Adipocyte (in vitro differentiated cells): ENCODE measurements at regions not wholly inside any gene's neighbourhood (a gene's known extent, or its start where the extent isn't known, plus 50 kb on each side); places are given as distances from the start of the nearest gene placed in this dataset.
"Not testable (repeated sequence)": the region's sequence is repeated elsewhere in the genome, so short reads cannot be mapped to it uniquely, and the experiment has no call there.

Source experiments
- DNase-seq: peaks from one replicate; pipeline ENCODE4 v3.0.0-alpha.2; 2015; ENCODE audit warnings: low read depth
- H3K27me3 ChIP-seq: replicated peaks from 2 replicates; pipeline ENCODE4 v1.7.0; 2013; ENCODE audit warnings: mild to moderate bottlenecking, low read length, moderate library complexity; ENCODE audit not compliant: control insufficient read depth, insufficient read depth
- H3K36me3 ChIP-seq: 2 replicates; pipeline ENCODE4 v1.7.0; 2013; ENCODE audit warnings: low read length, mild to moderate bottlenecking, moderate library complexity; ENCODE audit not compliant: control insufficient read depth, insufficient read depth, severe bottlenecking
- H3K4me1 ChIP-seq: 2 replicates; pipeline ENCODE4 v1.7.0; 2013; ENCODE audit warnings: mild to moderate bottlenecking, low read length, moderate library complexity; ENCODE audit not compliant: control insufficient read depth, insufficient read depth
- H3K4me3 ChIP-seq: 2 replicates; pipeline ENCODE4 v1.7.0; 2013; ENCODE audit warnings: mild to moderate bottlenecking, low read length, moderate library complexity
- H3K9ac ChIP-seq: 2 replicates; pipeline ENCODE4 v1.7.0; 2013; ENCODE audit warnings: mild to moderate bottlenecking, low read length, moderate library complexity
- H3K9me3 ChIP-seq: 2 replicates; pipeline ENCODE4 v1.7.0; 2013; ENCODE audit warnings: mild to moderate bottlenecking, low read length, moderate library complexity; ENCODE audit not compliant: control insufficient read depth

DNA sequence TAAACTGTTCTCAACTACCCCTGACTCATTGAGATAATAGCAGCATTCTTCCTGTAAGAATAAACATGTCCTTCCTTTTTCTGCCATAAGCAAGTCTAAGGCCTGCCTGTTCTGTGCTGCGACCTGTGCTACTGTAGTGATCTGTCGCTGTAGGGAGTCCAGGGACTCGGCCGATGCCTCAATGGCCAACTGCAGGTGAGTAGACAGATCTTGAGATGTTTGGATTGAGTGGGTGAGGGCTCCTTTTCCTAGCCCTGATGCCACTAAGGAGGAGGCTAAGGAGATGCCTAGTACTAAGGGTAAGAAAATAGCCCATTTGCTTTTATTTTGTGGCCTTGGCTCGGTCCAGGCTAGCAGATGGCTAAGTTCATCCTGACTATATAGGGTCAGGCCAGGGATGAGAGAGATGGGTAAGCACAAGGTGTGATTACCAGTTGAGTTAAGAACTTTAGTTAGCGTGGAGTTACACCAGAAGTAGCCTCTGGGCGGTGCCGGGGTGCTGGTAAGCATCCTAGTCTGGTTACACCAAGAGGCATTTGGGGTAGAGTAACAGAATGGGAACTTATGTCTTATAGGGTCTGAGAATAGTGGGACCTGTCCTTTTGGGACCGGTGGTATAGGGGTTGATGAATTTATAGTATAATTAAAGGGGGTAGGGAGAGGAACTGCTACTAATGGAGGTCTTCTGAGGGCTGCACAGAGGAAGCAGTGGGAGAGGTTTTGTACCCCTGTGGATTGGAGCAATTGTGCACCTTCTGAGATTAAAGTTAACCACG lies 642.4 kb upstream of the DPP6 start:
- H3K27me3 ChIP-seq, H3K4me3 ChIP-seq, H3K9ac ChIP-seq, H3K36me3 ChIP-seq, DNase-seq, H3K4me1 ChIP-seq: not testable (repeated sequence)
- H3K9me3 ChIP-seq: peaks cover 12% of the 10 kb centered on the region

DNA sequence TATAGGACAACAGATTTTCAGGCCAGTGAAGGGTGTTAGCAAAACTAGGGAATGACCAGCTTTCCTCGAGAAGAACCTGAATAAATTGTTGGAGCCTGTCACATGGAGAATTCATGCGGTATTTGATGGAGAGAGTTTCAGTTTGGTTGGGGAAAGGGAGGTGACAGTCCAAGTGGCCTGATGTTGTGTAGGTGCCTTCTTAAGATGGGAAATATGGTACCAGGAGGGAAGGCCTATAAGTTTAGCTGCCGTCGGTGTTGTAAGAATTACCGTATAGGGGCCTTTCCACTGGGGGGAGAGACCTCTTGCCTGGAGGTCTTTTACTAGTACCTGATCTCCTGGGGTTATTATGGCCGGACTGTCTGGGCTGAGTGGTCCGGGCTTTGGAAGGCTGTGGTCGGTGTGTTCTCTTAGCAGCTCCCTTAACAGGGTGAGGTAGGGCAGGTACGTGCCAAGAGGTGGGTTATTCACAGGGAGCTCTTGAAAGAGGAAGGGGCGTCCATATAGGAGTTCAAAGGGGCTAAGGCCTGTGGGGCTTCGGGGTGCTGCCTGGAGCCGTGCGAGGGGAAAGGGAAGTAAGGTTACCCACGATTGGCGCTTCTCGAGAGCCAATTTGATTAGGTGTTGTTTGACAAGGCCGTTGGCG lies 641.1 kb upstream of the DPP6 start:
- H3K9ac ChIP-seq, H3K27me3 ChIP-seq, H3K36me3 ChIP-seq, H3K4me1 ChIP-seq, DNase-seq, H3K4me3 ChIP-seq: not testable (repeated sequence)
- peaks cover 12% of the 10 kb centered on the region for H3K9me3 ChIP-seq

DNA sequence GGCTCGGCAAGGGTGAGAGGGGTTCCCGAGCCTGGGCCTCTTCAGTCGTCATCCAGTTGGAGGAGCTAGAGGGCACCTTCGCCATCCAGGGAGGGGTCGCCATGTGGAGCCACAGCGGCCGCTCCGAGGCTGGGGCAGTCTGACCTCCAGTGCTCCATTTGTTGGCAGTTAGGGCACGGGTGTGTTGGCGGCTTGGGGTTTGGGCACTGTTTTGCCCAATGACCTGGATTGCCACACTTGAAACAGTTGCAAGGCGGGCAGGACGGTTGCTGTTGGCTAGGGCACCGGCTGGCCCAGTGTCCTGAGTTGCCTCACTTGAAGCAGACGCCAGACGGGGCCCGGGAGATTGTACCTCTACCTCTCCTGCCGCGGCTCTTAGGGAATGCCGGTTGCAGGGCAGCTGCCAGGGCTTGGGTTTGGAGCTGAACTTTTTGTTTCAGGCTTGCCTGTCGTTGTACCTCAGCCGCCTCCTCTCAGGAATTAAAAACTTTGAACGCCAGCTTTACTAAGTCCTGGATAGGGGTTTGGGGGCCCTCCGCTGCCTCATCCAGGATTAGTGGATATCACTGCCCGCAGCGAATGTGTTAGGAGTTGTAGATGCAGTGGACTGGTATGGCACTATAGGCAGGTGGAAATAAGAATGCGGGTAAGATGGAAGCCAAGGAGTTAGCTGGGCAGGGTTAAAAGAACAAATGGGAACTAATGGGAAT lies 639.9 kb upstream of the DPP6 start:
- H3K9me3 ChIP-seq: peaks cover 12% of the 10 kb centered on the region
- H3K9ac ChIP-seq, H3K4me1 ChIP-seq, DNase-seq, H3K36me3 ChIP-seq, H3K4me3 ChIP-seq, H3K27me3 ChIP-seq: not testable (repeated sequence)

DNA sequence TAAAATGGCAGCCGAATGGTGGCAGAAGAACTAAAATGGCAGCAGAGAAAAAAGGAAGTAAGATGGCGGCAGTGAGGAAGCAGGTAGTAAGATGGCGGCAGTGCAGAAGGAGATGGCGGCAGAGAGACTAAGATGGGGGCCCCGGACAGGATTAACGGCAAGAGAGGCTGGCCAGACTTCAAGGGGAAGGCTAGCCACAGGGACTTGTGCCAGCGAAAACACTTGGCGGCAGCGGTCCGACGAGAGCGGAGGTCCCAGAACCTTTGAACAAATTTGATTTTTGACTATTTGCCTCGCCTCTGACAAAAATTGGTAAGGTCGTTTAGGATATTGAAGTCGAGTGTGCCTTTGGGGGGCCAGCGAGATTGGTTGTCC lies 639.4 kb upstream of the DPP6 start:
- not testable (repeated sequence) for H3K9me3 ChIP-seq, H3K4me1 ChIP-seq, H3K36me3 ChIP-seq, H3K4me3 ChIP-seq, DNase-seq, H3K9ac ChIP-seq, H3K27me3 ChIP-seq

DNA sequence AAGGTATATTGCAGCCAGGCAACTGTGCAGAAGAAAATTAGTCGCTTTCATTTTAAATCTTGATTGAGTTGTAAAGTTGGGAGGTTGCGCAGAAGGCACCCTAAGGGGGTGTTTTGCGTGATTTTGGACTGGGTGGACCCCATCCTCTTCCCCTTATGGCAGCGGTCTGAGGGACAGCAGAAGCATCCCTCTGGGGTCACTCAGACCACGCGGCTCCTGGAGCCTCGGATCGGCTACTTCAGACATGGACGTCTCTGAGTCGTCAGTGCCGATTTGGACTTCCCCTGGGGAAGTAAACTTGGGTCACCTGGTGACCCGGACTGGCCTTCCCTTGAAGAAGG lies 639.0 kb upstream of the DPP6 start:
- no peaks in the 10 kb centered on the region for H3K4me1 ChIP-seq
- no peaks in the 10 kb centered on the region for H3K36me3 ChIP-seq
- H3K27me3 ChIP-seq: no peaks in the 10 kb centered on the region
- H3K9ac ChIP-seq: no peak overlapping the region
- no peak overlapping the region for H3K4me3 ChIP-seq
- DNase-seq: no peak
- peaks cover 6% of the 10 kb centered on the region for H3K9me3 ChIP-seq

DNA sequence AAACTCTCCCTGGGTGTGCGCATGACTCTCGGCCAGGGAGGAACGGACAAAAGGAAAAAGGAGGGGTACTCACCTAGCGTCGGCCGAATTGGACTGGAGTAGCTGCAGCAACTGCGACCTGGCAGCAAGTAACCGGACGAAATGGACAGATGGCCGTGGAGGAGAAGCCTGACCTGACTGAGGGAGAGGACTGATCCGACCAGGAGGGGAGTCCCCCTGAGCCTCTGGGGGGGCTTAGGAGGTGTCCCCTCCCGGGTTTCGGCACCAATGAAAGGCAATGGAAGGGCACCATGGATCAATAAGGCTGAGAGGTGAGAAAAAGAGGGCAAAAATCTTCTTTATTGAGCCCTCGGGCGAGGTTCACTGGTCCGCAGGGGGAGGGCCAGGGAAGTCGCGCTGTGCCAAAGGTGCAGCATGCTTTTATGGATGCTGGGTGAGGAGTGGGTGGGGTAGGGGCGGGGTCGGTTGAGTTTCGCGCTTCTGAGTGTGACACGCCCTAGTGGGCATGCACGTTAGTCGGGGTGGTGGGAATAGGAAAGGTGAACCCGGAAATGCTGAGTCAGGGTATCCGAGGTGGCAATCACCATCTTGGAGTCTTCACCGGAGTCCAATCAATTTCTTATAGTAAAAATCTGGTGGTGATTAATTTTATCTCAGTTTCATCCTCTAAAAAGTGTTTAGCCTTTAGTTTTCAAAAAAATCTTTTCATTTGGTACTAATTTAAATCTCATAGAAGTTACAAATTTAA lies 638.5 kb upstream of the DPP6 start:
- Histone ChIP-seq H3K36me3 (no peaks in the 10 kb centered on the region), H3K9me3 (peaks cover under 1% of the 10 kb centered on the region), H3K27me3 (no peaks in the 10 kb centered on the region), H3K4me3 (no peak overlapping the region), H3K4me1 (no peaks in the 10 kb centered on the region), H3K9ac (no peak overlapping the region)
- DNase-seq: no peak

DNA sequence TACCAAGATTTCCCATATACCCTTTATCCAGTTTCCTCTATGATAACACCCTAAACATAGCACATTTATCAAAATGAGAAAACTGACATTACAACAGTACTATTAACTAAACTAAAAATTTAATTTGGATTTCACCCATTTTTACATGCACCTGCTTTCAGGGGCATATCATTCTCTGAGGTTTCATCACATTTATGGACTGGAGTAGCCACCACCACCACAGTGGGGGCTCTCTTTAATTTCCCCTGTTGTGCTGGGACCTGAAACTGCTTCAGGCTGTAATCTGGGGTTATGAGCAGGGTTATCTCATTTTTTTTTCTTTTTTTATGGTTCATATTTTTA lies 637.9 kb upstream of the DPP6 start:
- no peak overlapping the region for H3K9ac ChIP-seq
- H3K27me3 ChIP-seq: no peaks in the 10 kb centered on the region
- H3K4me3 ChIP-seq: no peak overlapping the region
- DNase-seq: no peak
- no peaks in the 10 kb centered on the region for H3K4me1 ChIP-seq
- H3K9me3 ChIP-seq: no peaks in the 10 kb centered on the region
- H3K36me3 ChIP-seq: no peaks in the 10 kb centered on the region

DNA sequence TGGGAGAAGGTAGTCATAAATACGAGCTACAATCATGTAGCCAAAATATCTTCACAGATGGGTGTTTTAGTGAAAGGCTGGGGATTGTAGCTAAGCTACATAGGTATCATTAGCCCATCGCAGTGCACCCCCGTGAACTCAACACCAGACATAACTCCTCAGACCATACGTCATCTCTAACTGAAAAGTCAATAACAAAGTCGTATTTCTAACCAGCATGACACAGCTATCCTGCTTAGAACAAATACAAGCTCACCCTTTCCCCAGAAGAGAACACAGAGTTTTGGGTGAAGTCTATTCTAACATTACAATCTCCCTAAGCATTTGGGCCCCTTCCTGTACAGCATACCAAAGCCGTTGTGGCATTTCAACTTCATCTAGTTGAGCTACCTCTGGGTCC lies 636.6 kb upstream of the DPP6 start:
- Histone ChIP-seq H3K9me3 (no peaks in the 10 kb centered on the region), H3K27me3 (no peaks in the 10 kb centered on the region), H3K36me3 (no peaks in the 10 kb centered on the region), H3K4me1 (no peaks in the 10 kb centered on the region), H3K4me3 (no peak overlapping the region), H3K9ac (no peak overlapping the region)
- DNase-seq: no peak

DNA sequence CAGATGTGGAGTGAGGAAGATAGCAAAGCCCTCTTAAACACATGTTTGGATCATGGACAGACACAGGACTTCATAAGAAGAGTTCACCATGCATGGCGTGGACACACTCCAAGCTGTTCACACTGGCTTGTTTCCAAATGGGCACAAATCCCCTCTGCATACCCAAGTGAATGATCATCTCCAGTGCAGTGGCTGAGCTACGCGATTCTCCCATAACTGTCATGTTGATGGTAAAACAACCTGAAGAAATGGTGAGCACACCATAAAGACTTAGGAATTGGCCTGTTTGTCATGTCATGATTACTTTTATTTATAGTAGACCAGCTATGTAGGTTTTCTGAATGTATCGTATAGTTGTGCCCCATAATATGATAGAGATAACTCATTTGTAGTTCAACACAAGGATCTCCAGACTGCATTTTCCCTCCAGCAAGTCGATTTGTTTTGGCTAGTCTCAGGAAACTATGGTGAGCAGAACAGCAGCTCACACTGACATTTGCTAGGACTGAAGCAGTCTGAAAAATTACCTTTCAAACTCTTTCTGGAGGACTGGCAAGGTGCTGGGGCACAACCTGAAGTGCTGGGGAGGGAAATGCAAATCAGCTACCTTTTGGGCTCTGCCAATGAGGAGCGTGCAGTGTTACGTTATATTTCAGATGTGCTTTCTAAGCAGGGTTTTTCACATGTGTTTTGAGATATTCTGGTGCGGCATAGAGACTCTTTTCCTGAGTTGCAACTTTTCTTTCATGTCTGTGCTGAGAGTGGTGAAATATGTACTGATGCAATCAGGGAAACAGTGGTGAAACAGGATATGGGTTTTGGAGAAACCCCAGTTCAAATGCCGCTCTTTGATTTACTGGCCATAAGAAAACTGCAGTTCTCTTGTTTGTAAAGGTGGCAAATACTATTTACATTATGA lies 629.6 kb upstream of the DPP6 start:
- H3K27me3 ChIP-seq: no peaks in the 10 kb centered on the region
- H3K4me1 ChIP-seq: peaks cover 5% of the 10 kb centered on the region
- H3K9me3 ChIP-seq: peaks cover 3% of the 10 kb centered on the region
- no peaks in the 10 kb centered on the region for H3K36me3 ChIP-seq
- no peak overlapping the region for H3K9ac ChIP-seq
- no peak for DNase-seq
- no peak overlapping the region for H3K4me3 ChIP-seq

DNA sequence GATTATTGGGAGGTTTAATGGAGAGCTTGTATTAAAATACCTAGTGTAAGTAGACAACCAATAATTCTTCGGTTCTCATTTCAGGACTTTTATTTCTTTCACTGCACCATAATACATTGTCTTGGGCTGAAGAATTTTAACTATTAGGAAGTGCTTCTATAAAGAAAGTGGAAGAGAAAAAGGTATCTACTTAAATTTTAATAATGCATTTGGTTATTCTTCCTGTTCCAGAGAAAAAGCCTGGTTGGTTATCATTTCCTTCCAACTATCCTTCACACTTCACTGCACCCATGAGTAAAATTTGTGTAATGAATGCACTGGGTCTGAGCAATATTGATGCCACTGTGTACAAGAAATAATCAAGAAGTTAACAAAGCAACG lies 629.0 kb upstream of the DPP6 start:
- Histone ChIP-seq H3K4me1 (peaks cover 5% of the 10 kb centered on the region), H3K9ac (no peak overlapping the region), H3K36me3 (no peaks in the 10 kb centered on the region), H3K27me3 (no peaks in the 10 kb centered on the region), H3K9me3 (peaks cover 3% of the 10 kb centered on the region), H3K4me3 (no peak overlapping the region)
- no peak for DNase-seq
